ENCODE measurements at regions not wholly inside any gene's neighbourhood (a gene's known extent, or its start where the extent isn't known, plus 50 kb on each side); places are given as distances from the start of the nearest gene placed in this dataset.

DNA sequence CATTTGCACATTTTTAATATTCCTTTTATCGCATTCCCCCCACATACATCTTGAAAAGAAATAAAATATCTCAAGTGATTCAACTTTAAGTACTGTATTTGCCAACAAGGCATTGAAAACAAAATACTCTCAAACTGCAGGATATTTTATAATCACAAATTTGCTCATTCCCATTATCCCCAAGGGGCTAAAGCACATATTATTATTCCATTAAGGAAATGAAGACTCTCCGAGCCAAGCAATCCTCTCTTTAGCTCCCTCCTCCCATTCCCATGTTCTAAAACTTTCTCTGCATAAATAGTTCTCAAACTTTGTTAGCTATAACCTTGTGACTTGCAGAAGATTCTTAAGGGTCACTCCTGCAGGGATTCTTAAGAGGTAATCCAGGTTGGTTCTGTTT is 436.8 kb downstream of the KCNJ2 start:
- TF ChIP-seq, protein P1, sequence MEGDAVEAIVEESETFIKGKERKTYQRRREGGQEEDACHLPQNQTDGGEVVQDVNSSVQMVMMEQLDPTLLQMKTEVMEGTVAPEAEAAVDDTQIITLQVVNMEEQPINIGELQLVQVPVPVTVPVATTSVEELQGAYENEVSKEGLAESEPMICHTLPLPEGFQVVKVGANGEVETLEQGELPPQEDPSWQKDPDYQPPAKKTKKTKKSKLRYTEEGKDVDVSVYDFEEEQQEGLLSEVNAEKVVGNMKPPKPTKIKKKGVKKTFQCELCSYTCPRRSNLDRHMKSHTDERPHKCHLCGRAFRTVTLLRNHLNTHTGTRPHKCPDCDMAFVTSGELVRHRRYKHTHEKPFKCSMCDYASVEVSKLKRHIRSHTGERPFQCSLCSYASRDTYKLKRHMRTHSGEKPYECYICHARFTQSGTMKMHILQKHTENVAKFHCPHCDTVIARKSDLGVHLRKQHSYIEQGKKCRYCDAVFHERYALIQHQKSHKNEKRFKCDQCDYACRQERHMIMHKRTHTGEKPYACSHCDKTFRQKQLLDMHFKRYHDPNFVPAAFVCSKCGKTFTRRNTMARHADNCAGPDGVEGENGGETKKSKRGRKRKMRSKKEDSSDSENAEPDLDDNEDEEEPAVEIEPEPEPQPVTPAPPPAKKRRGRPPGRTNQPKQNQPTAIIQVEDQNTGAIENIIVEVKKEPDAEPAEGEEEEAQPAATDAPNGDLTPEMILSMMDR (IDR thresholded peaks at IDR 0.05; ENCODE audit: extremely low read depth in 1 of 2, insufficient read depth in 1 of 2, low read depth in 1 of 2, low read length in 2 of 2), result no peak
- TF ChIP-seq POLR2A (IDR thresholded peaks at IDR 0.05; ENCODE audit: low read depth, low read length) (no peak), EZH2 (IDR thresholded peaks at IDR 0.05; ENCODE audit: borderline replicate concordance, low read depth, low read length, severe bottlenecking) (no peak), FOS (IDR thresholded peaks at IDR 0.05; ENCODE audit: borderline replicate concordance, insufficient read depth, low read length) (no peak)
- TF ChIP-seq, protein P2, sequence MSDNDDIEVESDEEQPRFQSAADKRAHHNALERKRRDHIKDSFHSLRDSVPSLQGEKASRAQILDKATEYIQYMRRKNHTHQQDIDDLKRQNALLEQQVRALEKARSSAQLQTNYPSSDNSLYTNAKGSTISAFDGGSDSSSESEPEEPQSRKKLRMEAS (IDR thresholded peaks at IDR 0.05; ENCODE audit: insufficient read depth, insufficient read length), result no peak

Data from endothelial cell of umbilical vein (primary cell).